GM21360 (cell line): ENCODE measurements at regions not wholly inside any gene's neighbourhood (a gene's known extent, or its start where the extent isn't known, plus 50 kb on each side); places are given as distances from the start of the nearest gene placed in this dataset.
"Not testable (repeated sequence)": the region's sequence is repeated elsewhere in the genome, so short reads cannot be mapped to it uniquely, and the experiment has no call there.

Experiments
- ATAC-seq: cut with Tn5 transposase; IDR thresholded peaks from one replicate; pipeline ENCODE4 v1.9.1; 2021; ENCODE audit warnings: mild to moderate bottlenecking, moderate library complexity; ENCODE audit not compliant: unreplicated experiment

GRCh38 chr7:85286446-85286845 is 99.6 kb upstream of the SEMA3D start:
- no peak for ATAC-seq

- ATAC-seq = no peak
Measured at GRCh38 chr7:85285527-85285926, 98.7 kb upstream of the SEMA3D start.

GRCh38 chr7:85275204-85275603 is 88.3 kb upstream of the SEMA3D start:
- no peak for ATAC-seq

GRCh38 chr7:85274454-85274853 is 87.6 kb upstream of the SEMA3D start:
- no peak for ATAC-seq

GRCh38 chr7:85262891-85263290 is 76.0 kb upstream of the SEMA3D start:
- ATAC-seq = no peak

- ATAC-seq = no peak
Measured at GRCh38 chr7:85261336-85261735, 74.5 kb upstream of the SEMA3D start.

GRCh38 chr7:85249787-85250186 is 62.9 kb upstream of the SEMA3D start:
- ATAC-seq = not testable (repeated sequence)

- ATAC-seq = no peak
Measured at GRCh38 chr7:85239109-85239508, 52.3 kb upstream of the SEMA3D start.

GRCh38 chr7:85237721-85238120 is 50.9 kb upstream of the SEMA3D start:
- no peak for ATAC-seq
